SK-MEL-5 (cell line): ENCODE measurements at regions not wholly inside any gene's neighbourhood (a gene's known extent, or its start where the extent isn't known, plus 50 kb on each side); places are given as distances from the start of the nearest gene placed in this dataset.
"Not testable (repeated sequence)": the region's sequence is repeated elsewhere in the genome, so short reads cannot be mapped to it uniquely, and the experiment has no call there.

Experiments used
- DNase-seq: peaks from one replicate; pipeline ENCODE4 v3.0.0-alpha.2; 2016; ENCODE audit warnings: low read depth, low spot score
- in situ Hi-C: cut with HindIII; loops from 2 replicates; pipeline ENCODE4 v1.10.0; 2016; ENCODE audit warnings: low sequenced_read_pairs, high pct_unique_total_duplicates, low pct_unique_long_range_greater_than_20kb

DNA sequence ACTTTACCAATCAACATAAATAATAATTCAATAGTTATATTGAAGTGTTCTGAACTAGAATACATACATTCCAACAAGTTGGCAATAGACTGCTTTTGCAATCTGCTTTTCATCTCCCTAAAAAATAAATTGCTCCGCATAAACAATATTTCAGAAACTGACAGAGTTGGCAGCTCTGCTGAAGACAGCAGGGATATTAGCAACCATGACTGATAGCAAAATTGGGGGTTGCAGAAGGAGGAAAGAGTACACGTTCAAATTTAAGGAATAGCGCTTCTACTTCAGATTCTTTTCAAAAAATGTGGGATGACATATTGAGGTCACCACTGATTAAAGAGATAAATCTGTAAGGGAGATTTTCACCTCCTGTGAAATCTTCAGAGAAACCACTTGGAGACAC, 521.2 kb downstream of the DTWD2 start:
- in situ Hi-C loops = no loop called here

DNA sequence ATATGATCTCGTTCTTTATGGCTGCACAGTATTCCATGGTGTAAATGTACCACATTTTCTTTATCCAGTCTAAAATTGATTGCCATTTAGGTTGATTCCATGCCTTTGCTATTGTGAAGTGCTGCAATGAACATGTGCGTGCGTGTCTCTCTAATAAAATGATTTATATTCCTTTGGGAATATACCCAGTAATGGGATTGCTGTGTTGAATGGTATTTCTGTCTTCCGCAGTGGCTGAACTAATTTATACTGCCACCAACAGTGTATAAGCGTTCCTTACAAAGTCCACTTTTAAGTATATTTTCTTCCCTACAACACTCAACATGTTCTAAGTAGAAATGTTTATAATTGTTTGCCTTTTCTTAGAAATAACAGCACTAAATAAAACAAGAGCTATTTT, 521.9 kb downstream of the DTWD2 start:
- DNase-seq = no peak
- in situ Hi-C loops = no loop called here

More for the DNA sequence above, 521.2 kb downstream of the DTWD2 start:
- no peak for DNase-seq

DNA sequence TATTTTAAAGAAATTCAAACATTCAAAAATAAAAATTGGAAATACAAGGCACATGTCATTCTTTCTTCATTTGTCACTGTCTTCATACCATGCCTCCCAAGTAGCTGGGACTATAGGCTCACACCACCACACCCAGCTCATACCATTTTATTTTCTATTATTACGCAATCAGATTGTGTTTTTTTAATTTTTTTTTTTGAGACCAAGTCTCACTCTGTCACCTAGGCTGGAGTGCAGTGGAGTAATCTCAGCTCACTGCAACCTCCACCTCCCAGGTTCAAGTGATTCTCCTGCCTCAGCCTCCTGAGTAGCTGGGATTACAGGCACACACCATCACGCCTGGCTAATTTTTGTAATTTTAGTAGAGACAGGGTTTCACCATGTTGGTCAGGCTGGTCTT, 526.1 kb downstream of the DTWD2 start:
- in situ Hi-C loops, DNase-seq: not testable (repeated sequence)

DNA sequence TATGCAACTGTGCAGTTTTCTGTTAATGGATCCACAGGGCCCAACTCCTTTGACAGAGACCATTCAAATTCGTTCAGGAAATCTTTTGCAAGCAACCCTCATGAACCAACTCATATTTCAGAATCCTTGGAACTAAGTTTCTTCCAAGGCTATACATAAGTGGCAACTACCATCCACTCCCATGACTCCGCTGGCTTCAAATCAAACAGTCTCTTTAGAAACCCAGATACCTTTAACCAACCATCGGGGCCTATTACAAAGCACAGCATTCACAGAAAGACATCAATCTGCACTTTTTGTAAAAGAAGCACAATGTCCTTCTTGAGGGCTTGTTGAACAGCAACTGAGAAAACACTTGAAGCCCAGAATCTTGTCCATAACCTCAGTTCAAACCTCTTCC, 526.9 kb downstream of the DTWD2 start:
- in situ Hi-C loops = no loop called here
- DNase-seq = peak; percentile 55

DNA sequence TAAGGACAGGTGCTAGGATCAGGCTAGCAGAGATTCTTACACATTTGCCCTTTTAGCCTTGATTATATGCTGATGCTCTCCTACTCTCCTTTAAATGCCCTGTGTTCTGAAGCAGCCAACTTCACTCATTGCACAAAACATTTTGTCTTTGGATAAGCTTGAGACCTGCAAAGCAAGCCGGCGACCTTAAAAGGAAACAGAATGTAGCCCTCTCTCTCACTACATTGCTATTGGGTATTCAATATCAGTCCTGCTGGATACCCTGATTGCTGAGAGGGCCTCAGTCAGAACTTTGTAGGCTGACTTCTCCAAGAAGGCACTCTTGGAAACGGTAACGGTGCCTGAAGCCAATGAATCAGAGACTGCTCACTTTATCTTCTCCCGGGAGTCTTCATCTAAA, 528.9 kb downstream of the DTWD2 start:
- in situ Hi-C loops = no loop called here
- DNase-seq = no peak

DNA sequence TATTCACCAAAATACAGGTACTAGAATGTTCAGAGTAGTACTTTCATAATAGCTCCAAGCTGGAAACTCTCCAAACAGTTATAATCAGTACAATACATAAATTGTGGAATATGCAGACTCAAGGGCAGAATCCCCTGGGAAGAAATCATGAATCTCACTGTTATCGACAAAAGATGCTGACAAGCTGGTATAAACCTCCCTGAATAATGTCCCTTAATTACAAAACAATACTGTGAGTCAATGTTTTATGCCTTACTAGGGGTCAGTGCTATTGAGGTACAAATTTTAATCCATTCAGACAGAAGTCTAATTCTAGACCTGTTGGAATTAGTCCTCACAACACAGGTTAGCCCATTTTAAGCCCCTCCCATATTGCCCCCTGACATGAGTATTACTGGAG, 532.3 kb downstream of the DTWD2 start:
- in situ Hi-C loops = no loop called here
- DNase-seq = no peak

DNA sequence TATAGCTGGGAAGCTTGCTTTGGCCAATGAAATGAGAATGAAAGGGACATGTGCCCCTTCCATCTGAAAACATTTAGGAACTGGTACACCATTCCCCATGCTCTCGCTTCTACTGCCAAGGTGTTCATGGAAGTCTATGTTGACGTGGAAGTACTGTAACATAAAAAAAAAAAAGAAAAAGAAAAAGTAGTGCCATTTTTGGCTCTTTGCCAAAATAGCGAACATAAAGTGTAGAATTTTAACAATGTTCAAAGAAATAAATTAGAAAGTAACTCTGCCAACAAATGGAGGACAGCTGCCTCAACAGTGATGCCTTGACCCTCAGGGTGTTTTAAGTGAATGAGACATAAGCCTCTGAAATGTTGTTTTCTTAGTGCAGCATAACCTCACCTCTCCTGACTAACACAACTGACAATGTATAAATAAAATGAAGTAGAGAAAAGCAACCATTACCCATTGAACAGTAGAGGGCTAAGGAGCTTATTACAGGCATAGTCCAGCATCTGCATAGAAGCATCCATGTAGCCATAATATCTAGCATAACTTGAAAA, 536.6 kb downstream of the DTWD2 start:
- DNase-seq = no peak
- in situ Hi-C loops = no loop called here

DNA sequence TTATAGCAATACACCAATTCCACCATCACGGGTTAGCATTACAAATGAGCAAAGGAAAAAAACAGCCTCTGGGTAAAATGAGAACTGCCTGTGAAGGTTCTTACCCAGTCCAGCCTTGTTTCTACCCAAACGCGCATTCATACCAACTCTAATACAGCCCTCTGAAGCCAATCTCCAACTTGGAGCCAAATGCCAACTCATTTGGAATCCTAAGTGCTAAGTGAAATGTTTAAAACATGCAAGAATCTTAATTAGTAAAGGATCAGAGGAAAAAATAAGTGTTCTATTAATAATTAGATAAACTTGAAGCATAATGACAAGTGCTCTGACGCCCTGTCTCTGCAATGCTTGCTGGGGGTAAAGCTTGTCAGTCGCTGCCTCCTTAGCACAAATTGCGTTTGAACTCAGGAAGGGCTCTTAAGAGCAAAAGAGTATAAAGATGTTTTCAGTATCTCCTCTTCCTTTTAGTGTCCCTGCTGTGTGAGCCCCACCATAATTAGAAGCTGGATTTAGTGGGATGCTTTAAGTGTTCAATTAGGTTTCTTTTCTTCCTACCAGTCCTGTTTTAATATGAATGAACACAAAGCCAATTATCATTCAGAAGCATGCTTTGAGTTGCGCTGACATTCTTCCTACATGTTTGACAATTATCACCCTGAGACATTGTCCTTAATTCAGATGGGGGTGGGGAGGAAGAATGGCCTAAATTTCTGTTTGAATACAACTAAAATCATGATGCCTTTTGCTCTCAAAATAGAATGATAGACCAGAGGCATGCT, 537.6 kb downstream of the DTWD2 start:
- in situ Hi-C loops = no loop called here
- DNase-seq = no peak

DNA sequence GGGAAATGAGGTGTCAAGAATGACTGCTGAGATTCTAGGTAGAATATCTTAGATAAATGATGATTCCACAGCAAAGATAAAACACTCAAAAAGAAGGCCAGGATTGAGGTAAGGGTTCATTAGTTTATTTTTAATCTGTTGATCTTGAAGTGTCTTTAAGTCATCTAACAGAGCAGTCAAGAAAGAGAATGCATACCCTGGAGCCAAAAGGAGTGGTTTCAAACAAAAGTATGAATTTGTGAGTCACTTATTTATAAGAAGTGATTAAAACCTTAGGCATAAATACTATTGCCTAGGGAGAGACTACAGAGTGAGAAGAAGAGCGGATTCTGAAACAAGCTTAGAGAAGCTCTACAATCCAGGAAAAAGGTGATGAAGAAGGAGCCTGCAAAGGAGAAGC, 541.0 kb downstream of the DTWD2 start:
- DNase-seq = no peak
- in situ Hi-C loops = no loop called here

DNA sequence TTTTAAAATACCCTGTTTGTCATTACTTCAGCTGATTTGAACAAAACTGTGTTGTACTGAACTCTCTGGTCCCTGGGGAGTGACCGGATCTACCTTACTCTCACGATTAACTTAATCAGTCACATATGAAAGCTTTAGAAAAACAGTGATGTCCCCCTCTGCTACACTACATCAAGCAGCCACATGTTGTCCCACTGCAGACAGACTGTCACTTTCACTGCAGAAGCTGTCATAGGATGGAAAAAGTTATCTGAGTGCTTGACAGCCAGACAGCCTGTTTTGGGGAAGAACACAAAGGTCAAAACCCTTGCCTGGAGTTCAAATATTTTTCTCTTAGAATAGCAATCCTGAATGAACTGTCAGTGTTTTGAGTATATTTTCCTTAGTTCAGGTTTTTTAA, 546.4 kb downstream of the DTWD2 start:
- in situ Hi-C loops = no loop called here
- DNase-seq = no peak

DNA sequence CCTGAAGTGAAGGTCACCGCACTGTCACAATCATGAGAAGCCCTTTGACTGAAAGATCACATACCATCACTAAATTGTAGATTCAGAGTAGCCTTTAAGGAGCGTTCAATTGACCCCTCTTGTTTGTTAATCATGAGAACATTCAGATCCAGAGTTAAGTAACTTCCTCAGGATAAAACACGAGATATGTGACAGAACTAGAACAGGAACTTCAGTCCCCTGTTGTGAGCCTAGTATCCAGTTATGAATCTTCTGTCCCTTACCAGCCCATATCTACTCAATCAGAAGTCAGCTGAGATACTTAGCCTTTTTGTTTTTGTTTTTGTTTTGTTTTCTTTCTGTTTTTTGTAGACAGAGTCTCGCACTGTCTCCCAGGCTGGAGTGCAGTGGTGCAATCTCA, 547.3 kb downstream of the DTWD2 start:
- no peak for DNase-seq
- in situ Hi-C loops = no loop called here

DNA sequence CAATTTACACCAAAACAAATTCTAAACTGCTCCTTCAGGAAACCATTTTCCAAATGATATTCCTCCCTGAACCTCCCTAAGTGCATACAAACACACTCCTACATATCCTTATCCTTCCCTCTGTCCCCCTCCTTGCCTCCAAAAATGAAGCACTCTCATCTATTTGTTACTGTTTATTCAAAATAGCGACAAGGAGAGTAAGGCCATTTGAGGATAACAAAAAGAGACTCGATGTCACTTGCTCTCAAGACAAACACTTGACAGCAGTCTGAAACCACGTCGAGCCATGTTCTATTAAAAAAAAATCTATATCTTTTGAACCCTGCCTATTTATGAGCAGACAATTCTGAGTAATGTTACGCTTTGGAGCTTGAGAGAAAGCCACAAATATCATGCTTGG, 547.9 kb downstream of the DTWD2 start:
- in situ Hi-C loops = no loop called here

DNA sequence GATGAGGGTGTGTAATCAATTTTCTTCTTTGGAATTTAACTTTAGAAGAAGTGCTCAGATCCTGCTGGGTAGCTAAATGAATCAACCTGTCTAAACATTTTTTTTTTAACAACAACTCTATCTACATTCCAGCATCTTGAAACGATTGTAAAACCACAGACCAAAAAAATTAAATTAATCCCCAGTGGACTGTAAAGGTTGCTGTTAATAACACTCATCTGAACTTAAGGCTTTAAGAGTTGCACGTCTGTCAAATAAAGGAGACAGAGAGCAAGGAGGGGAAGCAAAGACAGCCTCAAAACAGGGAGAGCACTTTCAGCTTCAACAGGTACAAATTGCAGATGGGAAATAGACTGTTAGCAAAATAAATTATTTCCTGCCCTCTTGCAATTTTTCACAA, 548.5 kb downstream of the DTWD2 start:
- in situ Hi-C loops = no loop called here
- no peak for DNase-seq

More for the DNA sequence above, 547.9 kb downstream of the DTWD2 start:
- no peak for DNase-seq

DNA sequence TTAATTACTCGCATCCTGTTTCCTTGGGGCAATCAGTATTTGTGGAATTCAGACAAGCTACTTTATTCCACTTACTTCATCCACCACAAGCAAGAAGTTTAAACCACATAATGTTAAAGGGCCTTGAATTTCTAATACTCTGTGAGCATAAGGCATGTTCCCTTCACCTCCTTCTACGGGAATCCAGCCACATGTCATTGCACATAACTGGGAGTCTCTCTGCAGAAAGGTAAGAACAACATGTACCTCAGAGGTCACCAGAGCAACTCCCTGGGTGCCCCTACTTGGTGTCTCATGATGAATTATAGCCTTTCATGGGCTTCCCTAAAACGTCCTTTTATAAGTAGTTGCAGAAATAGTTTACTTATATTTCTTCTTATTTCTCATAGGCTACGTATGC, 553.2 kb downstream of the DTWD2 start:
- no peak for DNase-seq
- in situ Hi-C loops = no loop called here

DNA sequence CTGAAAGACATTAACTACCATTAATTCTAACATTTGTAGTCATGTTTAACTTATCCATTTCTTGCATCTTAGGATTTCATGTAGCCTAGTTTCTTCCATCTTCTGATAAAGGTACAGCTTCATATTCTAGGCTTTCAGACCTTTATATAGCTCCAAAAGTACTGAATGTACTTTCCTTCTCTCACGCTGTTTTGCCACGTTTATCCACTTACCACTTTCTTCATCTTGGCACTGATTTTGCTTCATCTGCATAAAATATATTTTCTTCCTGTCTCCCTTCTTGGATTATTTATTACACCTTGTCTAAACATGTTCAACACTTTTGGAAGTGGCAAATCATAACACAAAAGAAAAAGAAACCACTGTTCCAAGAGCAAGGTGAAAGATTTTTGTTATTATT, 553.8 kb downstream of the DTWD2 start:
- in situ Hi-C loops = no loop called here
- DNase-seq = no peak

DNA sequence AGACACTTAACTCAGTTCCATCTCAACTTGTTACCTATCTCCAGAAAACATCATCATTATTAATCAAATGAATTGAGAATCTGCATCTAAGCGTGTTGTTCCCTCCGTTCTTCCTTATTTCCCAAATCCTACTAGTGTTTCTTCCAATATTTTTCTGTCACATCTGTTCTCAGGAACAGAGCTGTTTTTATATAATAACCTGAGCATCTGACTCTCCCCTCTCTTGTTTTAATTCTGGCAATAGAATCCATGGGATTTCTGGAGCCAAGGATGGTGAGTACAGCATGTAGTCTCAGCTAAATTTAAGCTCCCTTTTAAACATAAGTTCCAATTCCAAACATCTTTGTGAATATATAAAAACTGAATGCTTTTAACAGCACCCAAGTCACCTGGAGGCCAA, 558.3 kb downstream of the DTWD2 start:
- no peak for DNase-seq
- in situ Hi-C loops = no loop called here

DNA sequence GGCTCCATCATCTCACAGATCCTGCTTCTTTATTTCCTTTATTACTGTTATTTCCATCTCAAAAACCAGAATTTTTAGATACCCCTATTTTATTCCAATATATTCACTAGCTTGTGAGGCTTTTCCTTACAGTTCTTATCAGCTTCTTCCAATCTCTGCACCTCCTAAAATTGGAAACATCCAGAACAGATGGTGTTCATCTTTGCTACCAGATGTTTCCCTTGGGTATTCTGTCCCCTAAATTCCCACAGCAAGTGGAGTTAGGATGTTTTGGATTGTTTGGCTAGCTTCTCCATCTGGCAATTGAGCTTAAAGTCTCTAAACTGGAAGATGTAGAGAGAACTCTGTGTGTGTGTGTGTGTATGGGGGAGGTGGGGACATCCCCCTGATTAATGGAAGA, 580.4 kb downstream of the DTWD2 start:
- in situ Hi-C loops = no loop called here
- DNase-seq = no peak

DNA sequence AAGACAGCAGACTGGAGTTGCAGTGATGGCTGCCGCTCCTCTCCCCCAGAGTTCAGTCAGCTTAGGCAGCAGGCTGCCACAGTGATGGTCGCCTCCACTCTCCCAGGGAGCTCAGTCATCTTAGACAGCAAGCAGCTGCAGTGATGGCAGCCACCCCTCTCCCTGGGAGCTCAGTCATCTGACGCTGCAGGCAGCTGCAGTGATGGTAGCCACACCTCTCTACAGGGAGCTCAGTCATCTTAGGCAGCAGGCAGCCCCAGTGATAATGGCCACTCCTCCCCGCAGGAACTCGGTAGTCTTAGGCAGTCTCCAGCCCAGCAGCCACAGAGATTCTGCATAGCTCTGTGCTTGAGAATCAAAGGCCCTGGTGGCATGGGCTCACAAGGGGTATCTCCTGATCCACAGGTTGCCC, 582.7 kb downstream of the DTWD2 start:
- in situ Hi-C loops = no loop called here
- no peak for DNase-seq

DNA sequence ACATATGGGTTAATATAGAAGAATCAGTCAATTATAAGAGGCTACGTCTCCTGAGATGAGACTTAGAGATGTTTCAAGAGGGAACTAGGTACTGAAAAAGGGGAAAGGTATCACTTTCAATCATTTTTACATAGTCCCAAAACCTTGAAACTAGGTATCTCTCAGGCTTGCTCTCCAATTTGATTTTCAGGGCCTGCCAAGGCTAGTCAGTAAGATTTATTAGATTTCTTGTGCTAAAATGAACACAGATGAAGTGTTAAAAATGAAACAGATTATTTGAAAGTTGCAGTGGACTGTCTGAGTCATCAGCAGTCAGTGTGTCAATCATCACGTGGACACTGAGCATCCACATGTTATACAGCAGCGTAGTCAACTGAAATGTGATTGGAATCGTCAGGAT, 591.1 kb downstream of the DTWD2 start:
- in situ Hi-C loops = no loop called here
- peak; percentile 21 for DNase-seq

DNA sequence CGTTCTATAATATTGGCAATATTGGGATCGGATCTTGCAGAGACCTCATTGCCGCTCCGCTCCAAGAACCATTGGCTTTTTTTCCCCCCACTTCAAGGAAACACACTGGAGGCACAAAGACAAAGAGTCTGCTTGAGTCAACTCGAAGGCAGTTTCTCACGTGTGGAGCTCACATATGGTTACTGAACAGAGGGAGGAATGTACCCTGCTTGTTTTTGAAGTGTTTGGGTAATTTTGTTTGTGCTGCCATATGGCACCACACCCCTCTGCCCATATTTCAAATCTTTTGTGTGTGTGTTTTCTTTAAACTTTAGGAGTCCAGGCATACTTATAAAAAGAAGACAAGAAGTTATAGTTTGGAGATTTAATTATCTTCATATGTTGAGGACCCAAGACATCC, 595.9 kb downstream of the DTWD2 start:
- in situ Hi-C loops = no loop called here
- DNase-seq = no peak
